Activated naive CD4-positive, alpha-beta T cell treated with anti-CD3 and anti-CD28 coated beads, Interleukin-2, amount 50 U/mL, for 72 hours (primary cell): ENCODE measurements at regions not wholly inside any gene's neighbourhood (a gene's known extent, or its start where the extent isn't known, plus 50 kb on each side); places are given as distances from the start of the nearest gene placed in this dataset.

Experiments
- ATAC-seq, 2 donors: fragments of 150-1000 bp; cut with Tn5 transposase; 2 replicates each; pipeline ENCODE4 v1.10.0; 2021; ENCODE audit warnings: mild to moderate bottlenecking in 2 of 2, moderate library complexity in 2 of 2
- DNase-seq, 2 donors: peaks; one replicate each; pipeline ENCODE4 v3.0.0; 2021 to 2022; ENCODE audit warnings: low spot score in 2 of 2
- H3K27ac Mint-ChIP-seq, 2 donors: one replicate each; pipeline ENCODE4 v1.8.0; 2022; ENCODE audit warnings: mild to moderate bottlenecking in 2 of 2, mixed read lengths in 2 of 2
- H3K36me3 Mint-ChIP-seq, 2 donors: one replicate each; pipeline ENCODE4 v1.8.0; 2022; ENCODE audit warnings: mixed read lengths in 2 of 2
- H3K9me3 Mint-ChIP-seq, 2 donors: one replicate each; pipeline ENCODE4 v1.8.0; 2022; ENCODE audit warnings: mixed read lengths in 2 of 2

GRCh38 chr4:13968723-13969122 is 341.2 kb upstream of the BOD1L1 start:
- ATAC-seq (no peak), DNase-seq (no peak)
- no peaks in the 10 kb centered on the region for H3K9me3 Mint-ChIP-seq
- H3K36me3 Mint-ChIP-seq = no peaks in the 10 kb centered on the region
- no peak overlapping the region for H3K27ac Mint-ChIP-seq

GRCh38 chr4:13970349-13970748 is 342.8 kb upstream of the BOD1L1 start:
- no peaks in the 10 kb centered on the region for H3K9me3 Mint-ChIP-seq

GRCh38 chr4:13977746-13978145 is 350.2 kb upstream of the BOD1L1 start:
- Mint-ChIP-seq H3K9me3 (peaks cover 6 to 12% of the 10 kb centered on the region in 2 donors), H3K27ac (no peak overlapping the region)
- peak in 1 of 2 donors; percentile 45 for ATAC-seq

More at GRCh38 chr4:13970349-13970748, 342.8 kb upstream of the BOD1L1 start:
- ATAC-seq (no peak), DNase-seq (no peak)
- Mint-ChIP-seq H3K27ac (no peak overlapping the region), H3K36me3 (no peaks in the 10 kb centered on the region)

GRCh38 chr4:13980317-13981310 is 353.1 kb upstream of the BOD1L1 start:
- no peak for DNase-seq
- Mint-ChIP-seq H3K9me3 (peaks cover 12 to 15% of the 10 kb centered on the region in 2 donors), H3K36me3 (peaks cover 0 to 4% of the 10 kb centered on the region in 2 donors), H3K27ac (no peak overlapping the region)
- ATAC-seq = peak; percentile 72 to 81

More at GRCh38 chr4:13977746-13978145, 350.2 kb upstream of the BOD1L1 start:
- peaks cover 0 to 4% of the 10 kb centered on the region in 2 donors for H3K36me3 Mint-ChIP-seq
- no peak for DNase-seq

- H3K27ac Mint-ChIP-seq = no peak overlapping the region
- H3K36me3 Mint-ChIP-seq = peaks cover 0 to 4% of the 10 kb centered on the region in 2 donors
Observed at GRCh38 chr4:13981499-13981898, 354.0 kb upstream of the BOD1L1 start.

GRCh38 chr4:13982010-13982409 is 354.5 kb upstream of the BOD1L1 start:
- H3K9me3 Mint-ChIP-seq = peaks cover 9 to 14% of the 10 kb centered on the region in 2 donors
- H3K36me3 Mint-ChIP-seq = peaks cover 0 to 4% of the 10 kb centered on the region in 2 donors
- H3K27ac Mint-ChIP-seq = no peak overlapping the region

More at GRCh38 chr4:13981499-13981898, 354.0 kb upstream of the BOD1L1 start:
- H3K9me3 Mint-ChIP-seq = peaks cover 12 to 15% of the 10 kb centered on the region in 2 donors
- DNase-seq = no peak
- no peak for ATAC-seq

GRCh38 chr4:13983189-13983790 is 355.8 kb upstream of the BOD1L1 start:
- Mint-ChIP-seq H3K27ac (no peak overlapping the region), H3K36me3 (peaks cover 0 to 4% of the 10 kb centered on the region in 2 donors), H3K9me3 (peaks cover 6 to 8% of the 10 kb centered on the region in 2 donors)
- DNase-seq = no peak
- ATAC-seq = no peak

More at GRCh38 chr4:13982010-13982409, 354.5 kb upstream of the BOD1L1 start:
- DNase-seq (no peak), ATAC-seq (no peak)

GRCh38 chr4:13984991-13985800 is 357.7 kb upstream of the BOD1L1 start:
- no peak overlapping the region for H3K27ac Mint-ChIP-seq

GRCh38 chr4:13985837-13986236 is 358.3 kb upstream of the BOD1L1 start:
- H3K9me3 Mint-ChIP-seq = peaks cover 4 to 6% of the 10 kb centered on the region in 2 donors
- peaks cover 0 to 4% of the 10 kb centered on the region in 2 donors for H3K36me3 Mint-ChIP-seq
- DNase-seq (no peak), ATAC-seq (no peak)
- H3K27ac Mint-ChIP-seq = no peak overlapping the region

More at GRCh38 chr4:13984991-13985800, 357.7 kb upstream of the BOD1L1 start:
- DNase-seq = no peak
- peaks cover 0 to 4% of the 10 kb centered on the region in 2 donors for H3K36me3 Mint-ChIP-seq
- peaks cover 4 to 6% of the 10 kb centered on the region in 2 donors for H3K9me3 Mint-ChIP-seq
- no peak for ATAC-seq

- ATAC-seq = no peak
- no peak overlapping the region for H3K27ac Mint-ChIP-seq
- peaks cover 0 to 4% of the 10 kb centered on the region in 2 donors for H3K36me3 Mint-ChIP-seq
- no peak for DNase-seq
- H3K9me3 Mint-ChIP-seq = peaks cover 4 to 6% of the 10 kb centered on the region in 2 donors
Observed at GRCh38 chr4:13986548-13986947, 359.0 kb upstream of the BOD1L1 start.

- no peak for ATAC-seq
- H3K9me3 Mint-ChIP-seq = peaks cover 3 to 4% of the 10 kb centered on the region in 2 donors
- H3K27ac Mint-ChIP-seq = no peak overlapping the region
- DNase-seq = no peak
- no peaks in the 10 kb centered on the region for H3K36me3 Mint-ChIP-seq
Observed at GRCh38 chr4:13988353-13989305, 361.1 kb upstream of the BOD1L1 start.

- Mint-ChIP-seq H3K9me3 (no peaks in the 10 kb centered on the region), H3K36me3 (no peaks in the 10 kb centered on the region), H3K27ac (no peak overlapping the region)
- ATAC-seq = no peak
- no peak for DNase-seq
Observed at GRCh38 chr4:13989501-13989900, 362.0 kb upstream of the BOD1L1 start.

GRCh38 chr4:13990596-13991589 is 363.4 kb upstream of the BOD1L1 start:
- DNase-seq (no peak), ATAC-seq (no peak)
- H3K36me3 Mint-ChIP-seq = no peaks in the 10 kb centered on the region

GRCh38 chr4:13992041-13992440 is 364.5 kb upstream of the BOD1L1 start:
- ATAC-seq (no peak), DNase-seq (no peak)
- H3K27ac Mint-ChIP-seq = no peak overlapping the region
- H3K36me3 Mint-ChIP-seq = no peaks in the 10 kb centered on the region
- no peaks in the 10 kb centered on the region for H3K9me3 Mint-ChIP-seq

More at GRCh38 chr4:13990596-13991589, 363.4 kb upstream of the BOD1L1 start:
- Mint-ChIP-seq H3K27ac (no peak overlapping the region), H3K9me3 (no peaks in the 10 kb centered on the region)
